ENCODE measurements at regions not wholly inside any gene's neighbourhood (a gene's known extent, or its start where the extent isn't known, plus 50 kb on each side); places are given as distances from the start of the nearest gene placed in this dataset.

DNA sequence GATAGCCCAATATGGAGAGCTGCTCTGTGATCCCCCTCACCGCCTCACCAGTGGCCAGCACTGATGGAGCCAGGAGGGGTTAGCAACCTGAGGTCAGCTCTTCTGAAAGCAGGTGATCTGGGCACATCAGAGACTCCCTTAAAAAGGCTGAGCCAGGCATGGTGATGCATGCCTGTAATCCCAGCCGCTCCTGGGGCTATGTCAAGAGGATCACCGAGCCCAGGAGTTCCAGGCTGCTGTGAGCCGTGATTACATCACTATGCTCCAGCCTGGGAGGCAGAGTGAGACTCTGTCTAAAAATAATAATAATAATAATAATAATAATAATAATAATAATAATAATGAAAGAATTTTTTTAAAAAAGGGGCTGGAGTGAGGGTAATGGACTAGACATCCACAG lies 66.6 kb upstream of the HRH2 start:
- Histone ChIP-seq H3K23ac (ENCODE audit: low read depth, low read length) (no peak overlapping the region), H4K8ac (ENCODE audit: low read depth in 2 of 2, low read length in 2 of 2) (no peak overlapping the region), H2BK5ac (ENCODE audit: low read depth, low read length, poor library complexity, severe bottlenecking) (no peak overlapping the region), H3K9me1 (ENCODE audit: insufficient read depth, low read length) (no peaks in the 10 kb centered on the region), H3K27me3 (ENCODE audit: control insufficient read depth, insufficient read depth, low read length) (no peaks in the 10 kb centered on the region), H3K36me3 (ENCODE audit: control insufficient read depth, insufficient read depth, low read length) (no peaks in the 10 kb centered on the region), H3K9me3 (ENCODE audit: control insufficient read depth, insufficient read depth, low read length) (peaks cover 16% of the 10 kb centered on the region), H3K4me1 (ENCODE audit: control insufficient read depth, insufficient read depth, low read length) (no peaks in the 10 kb centered on the region), H3K4me2 (ENCODE audit: low read depth, low read length) (no peak overlapping the region), H2BK15ac (ENCODE audit: low read depth, low read length) (no peak overlapping the region), H2BK20ac (ENCODE audit: low read depth, low read length) (no peak overlapping the region), H3K27ac (ENCODE audit: insufficient read depth, low read length) (no peak overlapping the region), H3K14ac (replicated peaks; ENCODE audit: low read depth, low read length) (no peak overlapping the region), H2AFZ (replicated peaks; ENCODE audit: low read length, poor library complexity) (no peak overlapping the region), H2BK120ac (ENCODE audit: low read depth, low read length) (no peak overlapping the region), H3K4ac (ENCODE audit: low read depth, low read length) (no peak overlapping the region), H4K20me1 (ENCODE audit: insufficient read depth, low read length) (no peaks in the 10 kb centered on the region), H2AK5ac (ENCODE audit: low read depth, low read length) (no peak overlapping the region), H3K79me1 (ENCODE audit: low read depth in 1 of 2, low read length in 2 of 2) (no peaks in the 10 kb centered on the region), H4K91ac (ENCODE audit: insufficient read depth, low read depth, low read length) (no peak overlapping the region), H3K56ac (ENCODE audit: extremely low read depth, insufficient read depth, low read length) (no peak overlapping the region), H3K9ac (ENCODE audit: low read depth, low read length) (no peak overlapping the region), H2AK9ac (replicated peaks; ENCODE audit: low read depth, low read length, poor library complexity) (no peak overlapping the region), H4K5ac (ENCODE audit: low read depth, low read length) (no peak overlapping the region), H3K4me3 (ENCODE audit: insufficient read depth, low read depth, low read length) (no peak overlapping the region), H3K18ac (ENCODE audit: low read depth, low read length) (no peak overlapping the region)
- dilution Hi-C loops (cut with HindIII; ENCODE audit: low sequenced_read_pairs, unreplicated experiment) (no loop called here), intact Hi-C loops (cut with micrococcal nuclease) (no loop called here), in situ Hi-C loops (cut with MboI; ENCODE audit: low sequenced_read_pairs) (no loop called here)
- CTCF ChIA-PET, result no interaction called here
- ATAC-seq (ENCODE audit: low read depth), result no peak
- DNase-seq, result no peak
- BruUV-seq (replicated peaks), result no TSS peak
- WGBS, 2 experiments (ENCODE audit: extremely low coverage in 2 of 2, insufficient read length in 1 of 2), result no CpG with 5 or more reads among the region's 4 CpGs
- TF ChIP-seq, protein P1, sequence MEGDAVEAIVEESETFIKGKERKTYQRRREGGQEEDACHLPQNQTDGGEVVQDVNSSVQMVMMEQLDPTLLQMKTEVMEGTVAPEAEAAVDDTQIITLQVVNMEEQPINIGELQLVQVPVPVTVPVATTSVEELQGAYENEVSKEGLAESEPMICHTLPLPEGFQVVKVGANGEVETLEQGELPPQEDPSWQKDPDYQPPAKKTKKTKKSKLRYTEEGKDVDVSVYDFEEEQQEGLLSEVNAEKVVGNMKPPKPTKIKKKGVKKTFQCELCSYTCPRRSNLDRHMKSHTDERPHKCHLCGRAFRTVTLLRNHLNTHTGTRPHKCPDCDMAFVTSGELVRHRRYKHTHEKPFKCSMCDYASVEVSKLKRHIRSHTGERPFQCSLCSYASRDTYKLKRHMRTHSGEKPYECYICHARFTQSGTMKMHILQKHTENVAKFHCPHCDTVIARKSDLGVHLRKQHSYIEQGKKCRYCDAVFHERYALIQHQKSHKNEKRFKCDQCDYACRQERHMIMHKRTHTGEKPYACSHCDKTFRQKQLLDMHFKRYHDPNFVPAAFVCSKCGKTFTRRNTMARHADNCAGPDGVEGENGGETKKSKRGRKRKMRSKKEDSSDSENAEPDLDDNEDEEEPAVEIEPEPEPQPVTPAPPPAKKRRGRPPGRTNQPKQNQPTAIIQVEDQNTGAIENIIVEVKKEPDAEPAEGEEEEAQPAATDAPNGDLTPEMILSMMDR (conservative IDR thresholded peaks at IDR 0.05; ENCODE audit: low read depth, low read length), result no peak
- TF ChIP-seq, protein P2, sequence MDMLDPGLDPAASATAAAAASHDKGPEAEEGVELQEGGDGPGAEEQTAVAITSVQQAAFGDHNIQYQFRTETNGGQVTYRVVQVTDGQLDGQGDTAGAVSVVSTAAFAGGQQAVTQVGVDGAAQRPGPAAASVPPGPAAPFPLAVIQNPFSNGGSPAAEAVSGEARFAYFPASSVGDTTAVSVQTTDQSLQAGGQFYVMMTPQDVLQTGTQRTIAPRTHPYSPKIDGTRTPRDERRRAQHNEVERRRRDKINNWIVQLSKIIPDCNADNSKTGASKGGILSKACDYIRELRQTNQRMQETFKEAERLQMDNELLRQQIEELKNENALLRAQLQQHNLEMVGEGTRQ (IDR thresholded peaks at IDR 0.05; ENCODE audit: low read depth, low read length), result no peak
- no peak for TF ChIP-seq MAZ (IDR thresholded peaks at IDR 0.05; ENCODE audit: borderline replicate concordance, low read depth, low read length)
- TF ChIP-seq, protein P3, sequence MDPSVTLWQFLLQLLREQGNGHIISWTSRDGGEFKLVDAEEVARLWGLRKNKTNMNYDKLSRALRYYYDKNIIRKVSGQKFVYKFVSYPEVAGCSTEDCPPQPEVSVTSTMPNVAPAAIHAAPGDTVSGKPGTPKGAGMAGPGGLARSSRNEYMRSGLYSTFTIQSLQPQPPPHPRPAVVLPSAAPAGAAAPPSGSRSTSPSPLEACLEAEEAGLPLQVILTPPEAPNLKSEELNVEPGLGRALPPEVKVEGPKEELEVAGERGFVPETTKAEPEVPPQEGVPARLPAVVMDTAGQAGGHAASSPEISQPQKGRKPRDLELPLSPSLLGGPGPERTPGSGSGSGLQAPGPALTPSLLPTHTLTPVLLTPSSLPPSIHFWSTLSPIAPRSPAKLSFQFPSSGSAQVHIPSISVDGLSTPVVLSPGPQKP (IDR thresholded peaks at IDR 0.05; ENCODE audit: borderline replicate concordance, low read depth, low read length), result no peak
- POLR2A ChIA-PET (ENCODE audit: unreplicated experiment), result no interaction called here

Measured in IMR-90 (cell line).